Ovary (tissue), 3 donors: ENCODE measurements at regions not wholly inside any gene's neighbourhood (a gene's known extent, or its start where the extent isn't known, plus 50 kb on each side); places are given as distances from the start of the nearest gene placed in this dataset.

Source experiments
- POLR2A ChIP-seq: fragments of 450-650 bp; IDR thresholded peaks from one replicate; pipeline ENCODE4 v1.6.1; 2017; ENCODE audit warnings: antibody characterized with exemption, mild to moderate bottlenecking, moderate library complexity
- TF ChIP-seq, protein P1 (sequence below), 3 donors: fragments of 450-650 bp in 2 of 3; fragments of 200-600 bp in 1 of 3; IDR thresholded peaks; one replicate each; pipeline versions ENCODE4 v1.5.1 to v1.8.0; 2016 to 2022; ENCODE audit warnings: antibody characterized with exemption in 3 of 3, mild to moderate bottlenecking in 1 of 3
- donor health status: DM: no; HTN: no; CAD: no.

DNA sequence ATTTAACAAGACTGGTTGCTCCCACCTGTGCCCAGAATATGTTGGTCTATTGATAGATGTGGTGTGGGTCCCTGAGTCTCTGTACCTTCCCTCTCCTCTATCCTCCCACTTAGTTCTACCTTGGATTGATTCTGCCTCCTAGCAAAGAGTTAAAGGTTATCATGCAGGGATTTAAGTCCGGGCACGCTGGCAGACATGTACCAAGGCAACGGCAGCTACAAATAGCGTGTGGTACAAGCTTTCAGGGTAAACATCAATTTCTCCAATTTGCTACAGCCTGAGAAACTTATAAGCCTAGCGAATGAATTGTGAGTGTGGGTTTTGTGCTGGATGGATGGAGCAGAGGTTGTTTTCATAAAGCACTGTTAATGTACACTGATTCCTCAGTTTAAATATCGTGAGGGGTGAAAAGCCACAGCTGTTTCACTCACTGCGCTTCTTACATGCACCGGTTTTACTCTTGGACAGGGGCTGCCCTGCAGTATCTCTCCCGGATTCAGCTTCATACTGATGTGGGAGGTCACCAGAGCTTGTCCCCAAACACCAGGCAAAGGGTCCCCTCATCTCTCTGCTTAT, 289.8 kb downstream of the ICOS start:
- TF ChIP-seq, protein P1, sequence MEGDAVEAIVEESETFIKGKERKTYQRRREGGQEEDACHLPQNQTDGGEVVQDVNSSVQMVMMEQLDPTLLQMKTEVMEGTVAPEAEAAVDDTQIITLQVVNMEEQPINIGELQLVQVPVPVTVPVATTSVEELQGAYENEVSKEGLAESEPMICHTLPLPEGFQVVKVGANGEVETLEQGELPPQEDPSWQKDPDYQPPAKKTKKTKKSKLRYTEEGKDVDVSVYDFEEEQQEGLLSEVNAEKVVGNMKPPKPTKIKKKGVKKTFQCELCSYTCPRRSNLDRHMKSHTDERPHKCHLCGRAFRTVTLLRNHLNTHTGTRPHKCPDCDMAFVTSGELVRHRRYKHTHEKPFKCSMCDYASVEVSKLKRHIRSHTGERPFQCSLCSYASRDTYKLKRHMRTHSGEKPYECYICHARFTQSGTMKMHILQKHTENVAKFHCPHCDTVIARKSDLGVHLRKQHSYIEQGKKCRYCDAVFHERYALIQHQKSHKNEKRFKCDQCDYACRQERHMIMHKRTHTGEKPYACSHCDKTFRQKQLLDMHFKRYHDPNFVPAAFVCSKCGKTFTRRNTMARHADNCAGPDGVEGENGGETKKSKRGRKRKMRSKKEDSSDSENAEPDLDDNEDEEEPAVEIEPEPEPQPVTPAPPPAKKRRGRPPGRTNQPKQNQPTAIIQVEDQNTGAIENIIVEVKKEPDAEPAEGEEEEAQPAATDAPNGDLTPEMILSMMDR (IDR thresholded peaks at IDR 0.05) = no peak
- no peak for TF ChIP-seq POLR2A
